EL (cell line): ENCODE measurements at regions not wholly inside any gene's neighbourhood (a gene's known extent, or its start where the extent isn't known, plus 50 kb on each side); places are given as distances from the start of the nearest gene placed in this dataset.
A peak's percentile ranks its signal among the peaks of the same experiment; 100 is the strongest.
"Not testable (repeated sequence)": the region's sequence is repeated elsewhere in the genome, so short reads cannot be mapped to it uniquely, and the experiment has no call there.

Source experiments
- DNase-seq: peaks from one replicate; pipeline ENCODE4 v3.0.0-alpha.2; 2016

GRCh38 chr11:103736315-103737036, 300.0 kb upstream of the DDI1 start:
- no peak for DNase-seq

DNA sequence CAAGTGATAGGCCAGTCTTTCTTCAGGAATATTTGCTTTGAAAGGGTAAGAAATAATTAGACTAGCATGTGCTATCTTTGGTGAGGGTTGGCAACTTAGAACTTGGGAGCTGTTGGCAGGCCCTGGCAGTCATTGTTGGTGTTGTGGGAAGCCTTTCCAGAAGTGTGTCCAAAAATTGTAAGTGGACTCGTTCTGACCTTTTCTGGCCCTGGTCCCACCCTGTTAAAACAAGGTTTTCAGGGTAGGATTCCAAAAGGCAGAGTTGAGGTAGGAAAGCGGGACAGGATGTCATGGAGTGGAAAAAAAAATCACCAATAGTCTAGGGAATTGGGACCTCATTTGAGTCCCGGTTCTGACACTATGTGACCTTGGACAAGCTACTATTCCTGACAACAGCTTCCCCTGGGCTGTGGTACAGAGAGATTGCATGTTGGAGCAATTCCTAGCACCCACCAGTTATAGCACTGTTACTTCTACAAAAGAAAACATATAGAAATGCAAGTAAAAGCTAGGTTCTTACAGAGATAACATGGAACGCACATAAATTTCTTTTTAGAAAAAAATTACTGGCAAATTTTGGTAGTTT, 299.3 kb upstream of the DDI1 start:
- no peak for DNase-seq

DNA sequence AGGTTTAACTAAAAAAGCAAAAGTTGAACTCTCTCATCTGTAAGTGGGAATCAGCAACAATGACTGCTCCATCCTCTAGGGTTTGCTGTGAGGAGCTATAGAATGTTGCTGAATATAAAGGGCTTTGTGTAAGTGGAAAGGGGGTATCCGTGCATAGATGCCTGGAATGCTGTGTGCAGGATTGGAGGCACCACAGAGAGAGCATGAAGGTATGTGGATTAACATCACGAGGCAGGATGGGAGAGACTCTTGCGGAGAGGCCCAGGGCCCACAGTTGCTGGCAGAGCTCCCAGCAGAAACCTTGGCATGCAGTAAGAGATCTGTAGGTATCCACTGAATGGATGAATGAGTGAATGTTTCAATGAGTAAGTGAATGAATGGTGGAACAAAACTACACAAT, 298.7 kb upstream of the DDI1 start:
- no peak for DNase-seq

GRCh38 chr11:103739074-103739796, 297.2 kb upstream of the DDI1 start:
- DNase-seq = not testable (repeated sequence)

GRCh38 chr11:103744496-103745153, 291.8 kb upstream of the DDI1 start:
- no peak for DNase-seq

DNA sequence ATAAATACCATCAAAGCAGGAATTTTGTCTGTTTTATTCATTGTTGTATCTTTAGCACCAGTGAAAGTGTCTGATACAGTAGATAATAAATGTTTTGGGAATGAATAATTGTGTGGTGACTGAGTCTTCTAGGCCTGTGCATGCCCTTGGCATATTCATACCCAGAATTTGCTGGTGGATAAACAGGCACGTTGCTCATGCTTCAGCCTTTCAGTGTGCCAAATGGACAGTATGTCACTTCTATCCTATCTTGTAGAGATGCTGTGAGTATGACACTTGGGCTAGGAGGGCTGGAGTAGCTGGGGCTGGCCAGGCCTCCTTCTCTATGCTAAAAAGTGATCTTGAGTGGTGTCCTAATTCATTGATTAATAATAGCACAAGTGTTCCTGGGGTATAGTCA, 287.3 kb upstream of the DDI1 start:
- DNase-seq = peak; percentile 1

DNA sequence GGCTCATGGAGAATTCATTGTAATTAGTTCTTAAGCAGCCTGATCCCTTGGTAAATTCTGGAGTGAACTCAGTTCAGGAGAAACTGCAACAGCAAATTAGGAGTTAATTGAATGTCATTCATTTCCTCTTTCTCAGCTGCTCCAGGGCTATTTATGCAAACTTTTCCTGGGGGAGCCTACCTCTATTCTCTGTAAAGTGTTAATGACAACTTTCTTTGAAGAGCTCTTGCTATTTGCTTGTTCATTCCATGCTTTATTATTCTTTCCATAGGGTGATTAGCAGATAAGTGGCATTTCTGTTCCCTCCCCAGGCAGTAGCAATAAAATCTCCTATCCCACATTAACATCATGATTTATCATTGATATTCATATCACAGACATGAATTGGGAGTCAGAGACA, 267.6 kb upstream of the DDI1 start:
- DNase-seq = no peak

- DNase-seq = no peak
Measured at GRCh38 chr11:103773059-103773458, 263.4 kb upstream of the DDI1 start.

DNA sequence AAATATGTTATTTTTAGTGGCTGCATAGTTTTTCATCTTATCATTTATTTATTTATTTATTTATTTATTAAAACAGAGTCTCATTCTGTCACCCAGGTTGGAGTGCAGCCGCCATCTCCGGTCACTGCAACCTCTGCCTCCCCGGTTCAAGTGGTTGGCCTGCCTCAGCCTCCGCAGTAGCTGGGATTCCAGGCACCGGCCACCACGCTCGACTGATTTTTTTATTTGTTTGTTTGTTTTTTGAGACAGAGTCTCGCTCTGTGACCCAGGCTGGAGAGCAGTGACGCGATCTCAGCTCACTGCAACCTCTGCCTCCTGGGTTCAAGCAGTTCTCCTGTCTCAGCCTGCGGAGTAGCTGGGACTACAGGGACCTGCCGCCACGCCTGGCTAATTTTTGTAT, 262.9 kb upstream of the DDI1 start:
- no peak for DNase-seq

GRCh38 chr11:103779054-103779453, 257.4 kb upstream of the DDI1 start:
- DNase-seq = no peak

DNA sequence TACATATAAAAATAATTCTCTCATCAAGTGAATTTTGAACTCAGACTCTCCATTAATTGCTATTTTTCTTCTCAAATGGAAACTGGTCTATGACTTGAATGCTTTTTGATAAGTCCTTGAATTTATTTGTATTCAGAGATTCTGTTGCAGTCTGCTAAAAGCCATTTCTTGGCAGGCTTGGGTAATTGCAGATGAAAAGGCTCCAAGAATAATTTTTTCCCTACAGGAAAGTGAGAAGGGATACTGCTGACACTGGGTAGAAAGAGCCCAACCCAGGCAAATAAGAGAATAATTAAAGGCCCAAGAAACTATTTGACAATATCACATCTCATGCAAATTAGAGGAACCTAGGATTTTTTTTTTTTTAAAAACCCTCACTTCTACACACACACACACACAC, 246.5 kb upstream of the DDI1 start:
- DNase-seq = no peak

- DNase-seq = peak; percentile 9
Measured at GRCh38 chr11:103792981-103793468, 243.4 kb upstream of the DDI1 start.

DNA sequence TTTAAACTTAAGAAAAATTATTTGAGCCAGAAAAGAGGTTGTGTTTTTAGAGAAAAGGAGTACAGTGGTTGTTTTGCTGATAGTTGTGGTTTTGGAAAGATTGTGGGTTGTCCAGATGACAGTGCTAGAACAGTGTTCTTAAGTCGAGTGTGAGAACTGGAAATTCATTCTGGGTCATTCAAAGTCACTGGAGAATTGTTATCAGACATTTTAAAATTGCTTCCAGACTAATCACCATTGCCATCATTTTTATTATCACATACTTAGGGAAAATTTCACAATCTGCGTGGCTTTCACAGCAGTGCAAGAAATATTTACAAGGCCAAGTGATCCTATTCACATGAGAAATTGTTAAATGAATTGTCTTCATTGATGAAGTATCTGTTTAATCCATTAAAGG, 242.2 kb upstream of the DDI1 start:
- DNase-seq = no peak

- DNase-seq = peak; percentile 11
Measured at GRCh38 chr11:103798026-103798425, 238.4 kb upstream of the DDI1 start.

- DNase-seq = no peak
Measured at GRCh38 chr11:103798446-103798845, 238.0 kb upstream of the DDI1 start.

DNA sequence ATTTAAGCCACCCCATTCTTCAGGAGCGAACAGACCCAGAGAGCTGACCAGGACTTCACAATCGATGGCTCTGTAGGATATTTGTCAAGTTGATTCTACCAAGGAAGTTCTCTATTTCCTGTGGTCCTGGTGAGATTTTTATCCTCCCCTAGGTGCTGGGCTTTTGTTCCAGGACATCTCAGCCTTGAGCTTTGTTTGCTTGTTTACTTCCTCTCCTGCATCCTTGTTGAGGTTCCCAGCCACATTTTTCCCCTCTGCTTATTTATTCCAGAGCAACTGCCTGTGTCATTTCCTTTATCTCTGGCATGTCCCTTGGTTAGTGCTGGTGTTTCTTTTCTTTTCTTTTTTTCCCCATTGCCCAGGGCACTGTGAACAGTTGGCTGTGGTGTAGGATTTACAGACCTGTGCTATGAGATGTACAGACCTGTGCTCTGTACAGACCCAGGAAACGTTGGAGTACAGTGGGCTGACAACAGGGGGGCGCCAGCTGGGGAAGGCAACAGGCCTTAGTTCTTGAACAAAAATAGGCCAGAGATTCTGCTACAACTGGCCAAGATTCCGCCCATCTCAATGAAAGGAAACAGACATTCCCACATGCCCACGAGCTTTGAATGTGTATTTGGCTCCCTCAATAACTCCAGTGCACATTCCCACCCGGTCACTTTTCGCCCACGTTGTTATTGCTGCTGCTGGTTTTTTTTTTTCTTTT, 235.9 kb upstream of the DDI1 start:
- DNase-seq = no peak

- DNase-seq = no peak
Measured at GRCh38 chr11:103803062-103803461, 233.4 kb upstream of the DDI1 start.

- no peak for DNase-seq
Measured at GRCh38 chr11:103805688-103806009, 230.8 kb upstream of the DDI1 start.

DNA sequence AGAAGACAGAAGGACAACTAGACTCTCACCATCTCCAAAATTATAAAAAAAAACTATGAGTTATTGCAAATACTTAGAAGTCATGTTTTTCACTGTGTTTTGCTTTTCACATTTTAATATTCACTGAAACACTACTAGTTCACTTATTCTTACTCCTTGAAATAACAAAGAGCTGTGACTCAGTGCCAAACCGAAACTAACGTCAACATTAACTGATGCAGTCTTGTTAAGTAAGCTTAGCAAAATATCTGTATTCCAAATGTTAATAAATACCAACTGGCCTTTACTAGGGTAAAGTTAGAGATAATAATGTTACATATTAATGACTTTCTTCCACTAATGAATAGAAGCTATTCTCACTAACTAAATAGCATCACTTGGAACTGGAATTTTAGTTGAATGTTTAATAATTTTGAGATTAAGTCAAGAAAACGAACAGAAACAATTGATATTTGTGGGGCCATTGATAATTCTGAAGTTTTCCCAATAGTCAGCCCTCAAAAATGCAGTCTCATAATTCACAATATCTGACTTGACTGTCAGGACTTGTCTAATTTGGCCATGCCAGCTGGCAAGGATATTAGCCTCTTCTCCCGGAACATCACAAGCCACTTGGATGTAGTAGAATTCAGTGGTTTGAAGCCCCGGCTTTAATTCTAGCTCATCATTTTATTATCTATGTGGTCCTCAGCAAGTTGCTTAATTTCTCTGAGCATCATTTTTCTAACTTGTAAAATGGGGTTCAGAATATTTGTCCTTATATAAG, 230.1 kb upstream of the DDI1 start:
- DNase-seq = peak; percentile 53

DNA sequence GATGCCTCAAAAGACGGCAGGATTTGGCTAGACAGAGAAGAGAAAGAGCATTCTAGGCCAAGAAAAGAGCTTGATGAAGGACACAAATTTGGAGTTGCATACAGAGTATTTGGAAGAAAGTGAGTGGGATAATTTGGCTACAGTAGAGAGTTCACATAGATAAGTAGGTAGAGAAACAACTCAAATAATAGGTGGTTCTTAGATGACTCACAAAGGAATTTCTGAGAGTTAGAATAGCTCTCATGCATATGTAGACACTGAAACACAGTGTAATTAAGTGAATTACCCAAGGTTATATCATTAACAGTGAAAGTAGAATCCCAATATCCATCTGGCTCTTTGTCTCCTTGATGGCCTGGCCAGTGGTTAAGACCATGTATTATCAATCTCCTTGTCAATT, 228.6 kb upstream of the DDI1 start:
- DNase-seq = no peak

DNA sequence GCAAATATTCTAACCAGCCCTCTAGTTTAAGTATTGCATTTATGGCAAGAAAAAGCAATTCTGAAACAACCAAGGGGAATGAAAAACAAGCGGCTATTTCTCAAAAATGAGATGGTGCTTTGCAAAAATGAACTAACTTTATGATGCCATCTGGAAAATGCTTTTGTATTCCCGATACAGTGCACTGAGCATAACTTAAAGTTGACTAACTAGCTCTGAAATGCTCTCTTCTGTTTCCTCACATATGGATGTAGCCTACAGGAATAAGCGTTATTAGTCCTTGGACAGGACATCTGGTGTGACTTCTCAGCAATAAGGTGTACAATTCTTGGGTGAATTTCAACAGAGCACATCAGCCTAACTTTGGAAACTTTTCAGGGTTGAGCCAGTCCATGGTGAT, 228.2 kb upstream of the DDI1 start:
- no peak for DNase-seq

DNA sequence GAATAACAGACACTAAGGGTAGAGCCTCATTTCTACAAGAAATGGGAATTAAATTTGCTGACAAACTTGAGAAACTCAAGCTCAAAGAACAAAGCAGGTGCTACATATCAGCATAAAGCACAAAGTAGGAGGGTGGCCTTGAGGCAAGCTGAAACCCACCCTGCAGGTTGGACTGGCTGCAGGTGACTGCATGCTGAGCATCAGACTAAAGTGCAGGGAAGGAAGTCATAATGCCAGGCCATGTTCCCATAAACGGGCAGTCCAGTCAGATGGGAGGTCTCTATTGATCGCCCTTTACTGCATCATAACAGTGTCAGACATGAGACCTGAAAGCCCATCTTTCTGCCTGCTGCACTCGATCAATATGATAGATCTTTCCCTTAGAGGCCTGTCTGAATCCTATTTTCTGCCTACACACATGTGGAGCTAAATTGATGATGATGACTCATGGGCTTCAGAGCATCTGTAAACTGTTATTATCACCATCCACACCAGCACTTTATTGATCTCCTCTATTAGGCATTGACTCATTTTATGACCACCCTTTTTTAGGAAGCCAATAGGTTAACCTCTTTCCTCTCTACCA, 224.5 kb upstream of the DDI1 start:
- DNase-seq = no peak
